ENCODE measurements at regions not wholly inside any gene's neighbourhood (a gene's known extent, or its start where the extent isn't known, plus 50 kb on each side); places are given as distances from the start of the nearest gene placed in this dataset.

- ChIA-PET CTCF (no interaction called here), POLR2A (no interaction called here)
- TF ChIP-seq MZF1 (tag by site-specific recombination; IDR thresholded peaks at IDR 0.05; ENCODE audit: borderline replicate concordance) (no peak), ZNF433 (tag by site-specific recombination; IDR thresholded peaks at IDR 0.05; ENCODE audit: low read depth) (no peak), ZNF23 (tag by site-specific recombination; IDR thresholded peaks at IDR 0.05; ENCODE audit: borderline replicate concordance) (no peak), ZNF37A (tag by site-specific recombination; IDR thresholded peaks at IDR 0.05) (no peak), ZNF10 (tag by site-specific recombination; IDR thresholded peaks at IDR 0.05) (no peak), ZFP69B (tag by site-specific recombination; IDR thresholded peaks at IDR 0.05) (no peak), HOXD13 (CRISPR knock-in tag; IDR thresholded peaks at IDR 0.05; ENCODE audit: borderline replicate concordance) (no peak), ZNF214 (tag by site-specific recombination; IDR thresholded peaks at IDR 0.05; ENCODE audit: borderline replicate concordance) (no peak), ZBTB48 (tag by site-specific recombination; IDR thresholded peaks at IDR 0.05) (no peak), ZNF175 (tag by site-specific recombination; IDR thresholded peaks at IDR 0.05) (no peak), KLF16 (tag by site-specific recombination; IDR thresholded peaks at IDR 0.05) (no peak), ZNF660 (tag by site-specific recombination; IDR thresholded peaks at IDR 0.05) (no peak), ZBTB21 (tag by site-specific recombination; IDR thresholded peaks at IDR 0.05) (no peak), ZNF501 (tag by site-specific recombination; IDR thresholded peaks at IDR 0.05) (no peak), ZNF530 (tag by site-specific recombination; IDR thresholded peaks at IDR 0.05; ENCODE audit: low read depth) (no peak), ZNF510 (tag by site-specific recombination; IDR thresholded peaks at IDR 0.05; ENCODE audit: insufficient replicate concordance) (no peak), TRIM28 (IDR thresholded peaks at IDR 0.05; ENCODE audit: borderline replicate concordance, low read length) (no peak), ZNF529 (tag by site-specific recombination; IDR thresholded peaks at IDR 0.05; ENCODE audit: insufficient replicate concordance) (no peak)
- no peaks in the 10 kb centered on the region for H3K9me3 ChIP-seq (ENCODE audit: control insufficient read depth, insufficient read depth, low read depth, low read length)
- no peaks in the 10 kb centered on the region for H3K36me3 ChIP-seq (ENCODE audit: control insufficient read depth in 2 of 2, insufficient read depth in 1 of 2, low read length in 2 of 2)
- no peaks in the 10 kb centered on the region for H3K4me1 ChIP-seq (ENCODE audit: control insufficient read depth, insufficient read depth, low read length)
- H3K27ac ChIP-seq (ENCODE audit: extremely low read depth, low read depth, low read length): no peak overlapping the region
- H3K4me3 ChIP-seq (ENCODE audit: low read depth, low read length): no peak overlapping the region
These were observed 81.8 kb upstream of the JADE1 start for GRCh38 chr4:128727658-128728057.

DNA sequence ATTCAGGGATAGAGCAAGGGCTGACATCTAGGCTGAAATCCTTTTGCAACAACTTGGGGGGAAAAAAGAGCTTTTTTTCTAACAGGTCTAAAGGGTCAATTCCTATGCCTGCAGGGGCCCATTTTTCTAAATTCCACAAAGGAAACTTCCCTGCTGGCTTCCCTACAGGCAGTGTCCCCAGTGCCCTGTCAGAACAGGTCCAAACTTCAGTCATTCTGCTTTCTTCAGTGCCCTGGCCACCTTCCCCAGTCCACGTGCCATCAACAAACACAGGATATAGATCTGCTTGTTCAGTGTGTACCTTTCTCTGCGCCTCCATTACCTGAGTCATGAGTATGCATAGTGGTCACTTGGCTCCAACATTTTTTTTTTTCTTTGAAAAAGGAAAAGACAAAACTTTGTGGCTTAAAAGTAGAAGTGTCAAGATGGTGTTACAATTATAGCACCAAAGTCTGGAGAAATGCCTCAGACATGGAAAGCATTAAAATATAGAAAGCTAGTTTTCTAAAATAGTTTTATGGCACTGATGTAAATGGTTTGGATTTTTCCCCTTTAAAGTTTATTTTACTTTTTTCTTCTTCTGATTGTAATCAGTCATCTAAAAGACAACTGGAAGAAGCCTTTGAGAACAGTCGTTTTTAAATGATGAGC, 84.0 kb upstream of the JADE1 start:
- H3K27ac ChIP-seq (ENCODE audit: extremely low read depth, low read depth, low read length): no peak overlapping the region
- ChIA-PET CTCF (interaction anchor here (1.0 kb wide), 1 partner anchor 271 kb away, joined by 3 read pairs; no protein-coding TSS in a partner anchor), POLR2A (no interaction called here)
- no peaks in the 10 kb centered on the region for H3K9me3 ChIP-seq (ENCODE audit: control insufficient read depth, insufficient read depth, low read depth, low read length)
- no peak overlapping the region for H3K4me3 ChIP-seq (ENCODE audit: low read depth, low read length)
- no peaks in the 10 kb centered on the region for H3K4me1 ChIP-seq (ENCODE audit: control insufficient read depth, insufficient read depth, low read length)
- TF ChIP-seq ZNF677 (tag by site-specific recombination; IDR thresholded peaks at IDR 0.05): 0 out of 2 replicates have a peak, but pooled peaks have one; percentile 27
- no peak for TF ChIP-seq ZNF121 (tag by site-specific recombination; IDR thresholded peaks at IDR 0.05)
- TF ChIP-seq ZBTB48 (tag by site-specific recombination; IDR thresholded peaks at IDR 0.05): no peak
- H3K36me3 ChIP-seq (ENCODE audit: control insufficient read depth in 2 of 2, insufficient read depth in 1 of 2, low read length in 2 of 2): no peaks in the 10 kb centered on the region

DNA sequence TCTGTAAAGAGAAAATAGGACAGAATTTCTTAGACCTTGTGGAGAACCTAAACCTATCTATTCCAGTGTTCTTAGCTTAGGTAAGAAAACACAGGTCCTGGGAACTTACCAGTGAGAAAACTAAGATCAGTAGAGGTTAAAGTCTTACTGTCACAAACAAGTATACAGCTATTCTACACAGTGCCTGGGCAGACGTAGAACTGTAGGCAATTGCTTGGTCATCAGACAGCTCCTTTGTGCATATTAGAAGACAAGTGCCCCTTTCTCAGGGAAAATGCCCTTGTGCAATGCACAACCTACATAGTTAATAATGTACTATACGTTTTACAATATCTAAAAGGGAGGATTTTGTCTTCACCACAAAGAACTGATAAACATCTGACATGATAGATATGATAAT, 86.6 kb upstream of the JADE1 start:
- Histone ChIP-seq H3K4me1 (ENCODE audit: control insufficient read depth, insufficient read depth, low read length) (no peaks in the 10 kb centered on the region), H3K36me3 (ENCODE audit: control insufficient read depth in 2 of 2, insufficient read depth in 1 of 2, low read length in 2 of 2) (no peaks in the 10 kb centered on the region), H3K9me3 (ENCODE audit: control insufficient read depth, insufficient read depth, low read depth, low read length) (no peaks in the 10 kb centered on the region), H3K4me3 (ENCODE audit: low read depth, low read length) (no peak overlapping the region), H3K27ac (ENCODE audit: extremely low read depth, low read depth, low read length) (no peak overlapping the region)
- POLR2A ChIA-PET: no interaction called here
- CTCF ChIA-PET: no interaction called here
- no peak for TF ChIP-seq ZNF776 (tag by site-specific recombination; IDR thresholded peaks at IDR 0.05; ENCODE audit: borderline replicate concordance)
- TF ChIP-seq ZNF660 (tag by site-specific recombination; IDR thresholded peaks at IDR 0.05): no peak
- no peak for TF ChIP-seq ZNF513 (tag by site-specific recombination; IDR thresholded peaks at IDR 0.05)
- no peak for TF ChIP-seq ZNF658 (tag by site-specific recombination; IDR thresholded peaks at IDR 0.05)
- TF ChIP-seq ZBTB1 (tag by site-specific recombination; IDR thresholded peaks at IDR 0.05): no peak
- no peak for TF ChIP-seq ZBTB20 (tag by site-specific recombination; IDR thresholded peaks at IDR 0.05)
- TF ChIP-seq, protein P1, sequence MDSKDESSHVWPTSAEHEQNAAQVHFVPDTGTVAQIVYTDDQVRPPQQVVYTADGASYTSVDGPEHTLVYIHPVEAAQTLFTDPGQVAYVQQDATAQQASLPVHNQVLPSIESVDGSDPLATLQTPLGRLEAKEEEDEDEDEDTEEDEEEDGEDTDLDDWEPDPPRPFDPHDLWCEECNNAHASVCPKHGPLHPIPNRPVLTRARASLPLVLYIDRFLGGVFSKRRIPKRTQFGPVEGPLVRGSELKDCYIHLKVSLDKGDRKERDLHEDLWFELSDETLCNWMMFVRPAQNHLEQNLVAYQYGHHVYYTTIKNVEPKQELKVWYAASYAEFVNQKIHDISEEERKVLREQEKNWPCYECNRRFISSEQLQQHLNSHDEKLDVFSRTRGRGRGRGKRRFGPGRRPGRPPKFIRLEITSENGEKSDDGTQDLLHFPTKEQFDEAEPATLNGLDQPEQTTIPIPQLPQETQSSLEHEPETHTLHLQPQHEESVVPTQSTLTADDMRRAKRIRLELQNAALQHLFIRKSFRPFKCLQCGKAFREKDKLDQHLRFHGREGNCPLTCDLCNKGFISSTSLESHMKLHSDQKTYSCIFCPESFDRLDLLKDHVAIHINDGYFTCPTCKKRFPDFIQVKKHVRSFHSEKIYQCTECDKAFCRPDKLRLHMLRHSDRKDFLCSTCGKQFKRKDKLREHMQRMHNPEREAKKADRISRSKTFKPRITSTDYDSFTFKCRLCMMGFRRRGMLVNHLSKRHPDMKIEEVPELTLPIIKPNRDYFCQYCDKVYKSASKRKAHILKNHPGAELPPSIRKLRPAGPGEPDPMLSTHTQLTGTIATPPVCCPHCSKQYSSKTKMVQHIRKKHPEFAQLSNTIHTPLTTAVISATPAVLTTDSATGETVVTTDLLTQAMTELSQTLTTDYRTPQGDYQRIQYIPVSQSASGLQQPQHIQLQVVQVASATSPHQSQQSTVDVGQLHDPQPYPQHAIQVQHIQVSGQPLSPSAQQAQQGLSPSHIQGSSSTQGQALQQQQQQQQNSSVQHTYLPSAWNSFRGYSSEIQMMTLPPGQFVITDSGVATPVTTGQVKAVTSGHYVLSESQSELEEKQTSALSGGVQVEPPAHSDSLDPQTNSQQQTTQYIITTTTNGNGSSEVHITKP (tag by site-specific recombination; IDR thresholded peaks at IDR 0.05): no peak

Measured in HEK293 (cell line).